B cell (primary cell): ENCODE measurements at regions not wholly inside any gene's neighbourhood (a gene's known extent, or its start where the extent isn't known, plus 50 kb on each side); places are given as distances from the start of the nearest gene placed in this dataset.

Experiments
- CTCF ChIP-seq: fragments of 200-600 bp; IDR thresholded peaks from one replicate; pipeline ENCODE4 v1.8.0; 2022; ENCODE audit warnings: antibody characterized with exemption, mild to moderate bottlenecking
- EZH2 ChIP-seq: IDR thresholded peaks from 2 replicates; pipeline ENCODE4 v1.6.1; 2012; ENCODE audit warnings: borderline replicate concordance, low read depth, mild to moderate bottlenecking, moderate library complexity, low read length; ENCODE audit not compliant: insufficient read depth, poor library complexity, severe bottlenecking

- TF ChIP-seq CTCF (no peak), EZH2 (no peak)
These were observed 892.5 kb downstream of the PLA2G4A start for GRCh38 chr1:187721216-187721615.
